HG03060 (cell line): ENCODE measurements at regions not wholly inside any gene's neighbourhood (a gene's known extent, or its start where the extent isn't known, plus 50 kb on each side); places are given as distances from the start of the nearest gene placed in this dataset.

Source experiments
- ATAC-seq: cut with Tn5 transposase; IDR thresholded peaks from one replicate; pipeline ENCODE4 v1.9.1; 2021; ENCODE audit warnings: low read depth, moderate number of reproducible peaks; ENCODE audit not compliant: unreplicated experiment

DNA sequence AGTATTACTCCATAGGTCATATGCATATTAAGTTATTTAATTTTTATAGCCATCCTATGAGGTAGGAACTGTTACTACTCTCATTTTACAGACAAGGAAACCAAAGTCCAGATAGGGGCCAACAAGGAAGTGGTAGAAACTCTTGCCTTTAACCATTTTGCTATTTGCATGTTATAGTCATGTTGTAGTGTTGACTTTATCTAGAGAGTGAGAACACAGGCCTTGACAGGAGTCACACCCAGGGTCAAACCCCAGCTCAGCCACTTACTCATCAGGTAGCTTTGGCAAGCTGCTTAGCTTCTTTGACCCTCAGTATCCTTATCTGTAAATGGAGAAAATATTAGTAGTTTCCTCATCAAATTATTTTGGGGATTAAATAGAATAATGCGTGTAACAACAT lies 156.2 kb downstream of the CAND1 start:
- ATAC-seq, result no peak

DNA sequence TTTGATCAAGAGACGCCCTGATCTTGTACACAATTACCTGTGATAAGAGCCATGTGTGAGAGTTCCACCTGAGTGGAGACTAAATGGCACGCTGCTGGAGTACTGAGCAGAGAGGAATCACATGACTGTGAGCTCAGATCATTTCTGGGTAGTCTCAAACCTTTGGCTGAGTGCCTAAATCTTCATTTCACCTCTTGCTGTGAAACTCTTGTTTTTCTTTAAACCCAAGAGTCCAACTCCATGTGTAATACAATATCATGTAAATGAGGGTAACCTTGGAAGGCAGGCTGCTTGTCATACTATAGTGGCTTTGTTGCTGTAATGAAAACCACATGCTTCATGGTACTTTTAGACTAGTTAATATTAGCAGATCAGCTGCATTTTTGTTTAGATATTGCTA lies 156.9 kb downstream of the CAND1 start:
- ATAC-seq, result no peak

DNA sequence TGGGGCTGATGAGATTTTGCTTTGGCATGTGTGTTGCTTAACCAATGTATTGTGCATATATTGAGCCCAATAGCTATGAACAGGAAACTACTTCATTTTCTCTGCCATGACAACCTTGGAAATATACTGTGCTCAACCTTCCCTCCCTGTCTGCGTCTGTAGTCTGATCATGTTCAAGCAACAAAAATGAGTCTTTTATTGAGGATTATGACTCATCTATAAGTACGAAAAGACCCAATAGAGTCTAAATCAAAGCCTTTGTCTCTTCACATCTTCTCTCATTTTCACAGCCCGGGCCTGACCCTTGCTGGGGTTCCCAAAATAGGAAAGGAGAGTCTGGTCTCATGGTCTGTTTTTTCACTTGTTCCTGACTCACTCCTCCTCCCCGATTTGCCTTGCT lies 158.2 kb downstream of the CAND1 start:
- no peak for ATAC-seq

DNA sequence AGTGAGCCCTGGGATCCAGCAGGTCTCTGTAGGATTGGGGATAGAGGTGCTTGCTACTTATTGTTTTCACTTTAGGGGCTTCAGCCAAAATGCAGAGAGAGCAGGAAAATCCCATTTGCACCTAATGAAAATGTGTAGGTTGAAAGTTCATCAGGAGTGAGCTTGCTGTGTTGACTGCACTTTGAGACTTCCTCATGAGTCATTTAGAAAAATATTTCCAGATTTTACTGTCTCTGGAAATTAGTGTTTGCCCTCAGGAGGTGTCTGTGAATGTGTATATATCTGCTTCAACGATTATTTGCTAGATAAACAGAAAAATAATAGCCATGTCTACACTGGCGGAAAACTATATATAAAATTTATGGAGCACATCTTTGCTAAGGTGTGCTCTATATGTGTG lies 159.3 kb downstream of the CAND1 start:
- ATAC-seq, result no peak

DNA sequence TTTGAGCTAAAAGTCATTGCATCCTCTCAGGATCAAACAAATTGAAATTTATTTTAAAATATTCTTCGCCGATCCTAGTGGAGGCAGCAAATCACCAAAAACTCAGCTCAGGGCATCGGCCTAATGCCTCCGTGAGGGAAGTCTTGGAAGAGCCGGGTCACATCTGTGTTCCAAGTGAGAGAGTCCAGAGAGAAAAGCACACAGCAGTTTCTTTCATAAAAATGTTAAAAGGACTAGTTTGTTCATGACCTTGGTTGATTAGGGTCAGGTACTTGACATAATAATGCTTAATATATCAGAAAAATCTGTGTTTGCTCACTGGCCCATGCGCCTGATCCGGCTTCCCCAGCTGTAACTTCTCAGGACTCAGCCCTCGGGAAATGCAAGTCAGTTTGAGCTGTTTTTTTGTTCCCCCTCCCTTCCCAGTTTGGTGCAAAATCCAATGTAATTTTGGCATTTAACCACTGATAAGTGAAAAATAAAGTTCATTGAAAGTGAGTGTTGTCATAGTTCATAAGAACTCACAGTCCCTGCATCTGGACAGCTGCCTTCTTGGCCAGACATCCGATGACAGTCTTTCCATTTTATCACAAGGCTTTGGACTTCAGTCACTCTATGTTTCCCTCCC lies 161.7 kb downstream of the CAND1 start:
- ATAC-seq, result no peak

DNA sequence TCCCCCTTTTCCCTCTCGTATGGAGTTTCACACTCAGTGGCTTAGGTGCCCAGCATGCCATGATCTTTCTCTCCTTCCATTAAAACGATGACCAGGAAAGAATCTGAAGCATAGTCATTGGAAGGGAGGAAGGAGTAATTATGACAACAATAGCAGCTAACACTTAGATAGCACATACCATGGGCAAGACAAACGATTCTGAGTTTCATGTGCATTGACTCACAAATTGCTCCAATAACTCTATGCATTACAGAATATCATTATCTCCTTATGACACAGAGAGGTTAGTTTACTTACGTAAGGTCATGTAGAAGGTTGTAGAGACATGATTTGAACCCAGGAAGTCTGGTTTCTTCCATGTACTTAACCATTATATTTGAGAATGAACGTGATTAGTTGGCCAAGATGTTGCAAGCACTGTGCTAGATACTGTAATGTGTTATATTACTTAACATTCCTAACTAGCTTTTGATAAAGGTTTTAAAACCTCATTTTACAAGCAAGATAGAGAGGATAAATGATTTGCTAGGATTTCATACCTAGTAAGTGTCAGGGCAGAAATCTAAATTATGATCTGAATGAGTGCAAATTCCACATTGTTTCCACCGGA lies 162.4 kb downstream of the CAND1 start:
- no peak for ATAC-seq

DNA sequence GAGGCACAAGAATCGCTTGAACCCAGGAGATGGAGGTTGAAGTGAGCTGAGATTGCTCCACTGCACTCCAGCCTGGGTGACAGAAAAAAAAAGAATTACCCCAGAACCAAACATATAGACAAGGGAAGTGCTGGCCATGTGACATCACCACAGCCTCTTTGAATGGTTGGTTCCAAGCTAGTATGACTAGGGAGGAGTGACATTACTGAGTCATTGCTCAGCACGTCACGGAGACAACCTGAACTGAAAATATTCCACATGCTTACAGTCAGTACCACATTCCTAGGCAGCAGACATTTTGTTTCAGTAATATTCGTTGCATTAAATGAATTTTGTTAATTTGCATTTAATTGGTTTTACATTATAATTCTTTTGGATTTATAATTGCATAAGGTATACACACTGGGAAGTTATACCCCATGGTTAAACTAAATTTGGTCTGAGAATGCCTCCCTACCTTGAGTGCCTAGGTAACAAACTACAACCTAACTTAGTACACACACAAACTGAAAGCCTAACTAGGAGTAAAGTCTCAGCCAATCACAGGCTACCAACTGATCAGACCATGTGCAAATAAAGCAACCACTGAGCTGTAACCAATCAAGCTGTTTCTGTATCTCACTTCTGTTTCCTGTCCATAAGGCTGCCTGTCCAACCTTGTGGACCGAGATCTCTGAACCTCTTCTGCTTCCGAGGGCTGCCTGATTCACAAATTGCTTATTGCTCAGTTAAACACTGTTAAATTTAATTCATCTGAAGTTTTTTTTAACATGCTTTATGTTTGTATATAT lies 164.4 kb downstream of the CAND1 start:
- ATAC-seq, result peak; percentile 82

DNA sequence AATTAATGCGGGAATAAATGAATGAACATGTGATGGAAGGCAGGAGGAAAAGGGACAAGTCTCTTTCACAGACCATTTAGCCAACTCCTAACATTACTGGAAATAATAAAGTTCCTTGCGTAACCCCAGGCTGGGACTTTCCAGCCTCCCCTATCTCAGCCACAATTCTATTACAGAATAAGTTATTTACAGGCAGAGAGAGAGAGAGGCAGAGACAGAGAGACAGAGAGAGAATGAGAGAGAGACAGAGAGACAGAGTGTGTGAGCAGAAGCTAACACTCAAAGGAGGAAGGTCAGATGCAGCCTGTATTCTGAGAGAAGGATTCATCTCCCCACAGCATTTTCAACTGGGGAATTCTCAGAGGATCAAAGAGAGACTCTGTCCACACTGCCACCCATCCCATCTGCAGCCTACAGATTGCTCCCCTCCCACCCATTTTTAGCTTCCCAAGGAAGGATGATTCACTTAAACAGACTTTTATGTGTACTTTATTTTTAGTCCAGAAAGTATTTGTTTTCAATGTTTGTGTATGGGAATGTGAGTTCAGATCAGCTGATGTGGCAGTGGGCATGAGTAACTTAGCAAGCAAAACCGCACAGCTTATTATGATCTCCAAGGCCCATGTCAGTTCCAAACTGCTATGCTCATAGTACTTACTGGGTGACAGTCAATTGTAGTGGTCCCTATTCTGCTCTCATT lies 165.7 kb downstream of the CAND1 start:
- ATAC-seq, result no peak

DNA sequence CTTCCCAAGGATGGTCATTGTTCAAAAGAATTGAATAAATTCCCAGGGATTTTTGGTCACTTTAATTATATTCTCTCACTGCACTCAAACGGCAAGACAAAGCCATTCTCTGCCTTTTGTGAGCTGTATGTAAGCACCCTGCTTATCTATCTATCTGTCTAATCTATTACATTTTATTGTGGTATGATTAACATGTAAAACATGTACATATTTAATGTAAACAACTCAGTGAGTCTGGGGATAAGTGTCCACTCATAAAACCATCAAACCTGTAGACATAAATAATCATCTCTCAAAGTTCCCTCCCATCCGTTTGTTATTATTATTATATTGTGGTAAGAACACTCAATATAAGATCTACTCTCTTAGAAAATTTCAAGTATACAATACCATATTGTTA lies 167.1 kb downstream of the CAND1 start:
- ATAC-seq, result no peak

DNA sequence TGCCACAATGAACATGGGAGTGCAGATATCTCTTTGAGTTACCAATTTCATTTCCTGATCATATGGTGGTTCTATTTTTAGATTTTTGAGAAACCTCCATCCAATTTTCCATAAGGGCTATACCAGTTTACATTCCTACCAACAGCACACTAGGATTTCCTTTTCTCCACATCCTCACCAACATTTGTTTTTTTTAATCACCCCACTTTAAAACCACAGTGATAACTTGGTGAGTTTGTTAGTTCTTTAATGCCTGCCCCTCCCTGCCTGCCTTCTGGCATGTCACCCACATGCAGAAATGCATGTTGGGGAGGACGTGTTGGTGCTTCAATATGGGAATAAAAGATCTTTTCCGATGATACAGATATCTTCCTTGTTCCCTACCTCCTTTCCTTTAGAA lies 167.9 kb downstream of the CAND1 start:
- no peak for ATAC-seq

DNA sequence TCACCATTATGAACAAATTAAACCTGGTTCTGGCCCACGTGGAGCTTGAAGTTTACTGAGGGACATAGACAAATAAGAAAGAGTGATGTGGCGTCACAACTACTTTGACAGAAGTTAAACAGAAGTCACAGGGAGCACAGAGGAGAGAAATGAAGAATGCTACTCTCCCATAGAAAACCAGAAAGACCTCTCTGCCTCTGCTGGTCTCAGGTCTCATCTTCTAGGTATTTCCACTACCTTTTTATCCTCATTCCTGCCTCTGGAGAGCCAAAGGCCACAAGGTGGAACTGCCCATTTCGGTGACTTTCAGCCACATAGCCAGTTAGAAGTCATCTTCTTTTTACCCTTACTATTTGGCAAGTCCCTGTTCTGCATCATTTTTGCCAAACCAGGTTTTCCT lies 170.5 kb downstream of the CAND1 start:
- no peak for ATAC-seq

DNA sequence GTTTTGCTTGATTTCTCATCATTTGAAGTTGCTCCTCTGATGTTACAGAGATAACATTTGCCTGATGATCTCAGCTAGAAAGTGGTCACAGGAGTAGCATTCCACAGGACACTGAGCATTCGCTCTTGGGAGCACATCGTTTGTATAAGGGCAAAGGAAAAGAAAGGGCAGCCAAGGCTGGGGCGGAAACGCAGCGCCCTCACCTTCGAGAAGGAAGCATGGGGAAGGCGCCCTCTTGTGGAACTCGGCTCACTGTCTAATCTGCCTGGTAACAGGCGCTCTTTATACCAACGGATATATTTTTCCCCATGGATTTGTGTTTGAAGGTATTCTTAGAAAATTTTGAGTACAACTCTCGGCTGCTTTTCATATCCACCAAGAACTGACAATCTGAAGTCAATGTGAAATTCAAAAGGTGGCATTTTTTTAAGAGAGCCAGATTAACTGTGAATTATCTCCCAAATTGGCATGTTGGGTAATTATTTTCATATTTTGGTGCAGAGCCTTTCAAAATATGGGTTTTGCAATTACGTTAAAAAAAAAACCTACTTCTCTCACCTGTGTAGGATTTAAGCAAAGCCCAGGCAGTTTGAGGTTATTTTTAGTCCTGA lies 172.7 kb downstream of the CAND1 start:
- no peak for ATAC-seq

DNA sequence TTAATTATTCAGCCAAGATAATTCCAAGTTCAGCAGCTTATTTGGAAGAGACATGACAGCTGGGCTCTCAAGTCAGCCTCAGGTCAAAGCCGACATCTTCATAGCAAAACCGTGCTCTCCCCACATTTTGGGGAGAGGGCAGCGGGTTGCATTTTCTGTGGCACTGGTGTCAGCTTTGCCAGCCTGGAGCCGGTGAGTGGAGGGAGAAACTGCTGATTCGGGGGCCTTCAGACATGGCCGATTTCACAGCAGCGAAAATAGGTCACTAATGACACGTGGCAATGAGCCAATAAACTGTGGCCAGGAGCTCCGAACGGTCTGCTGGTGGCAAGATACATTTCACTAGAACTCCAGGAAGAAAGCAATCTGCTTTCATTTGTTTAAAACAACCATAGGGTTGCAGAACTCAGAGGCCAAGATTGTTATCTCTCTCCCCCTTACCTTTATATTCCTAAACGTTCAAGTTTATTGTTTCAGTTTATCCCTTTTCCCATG lies 173.2 kb downstream of the CAND1 start:
- ATAC-seq, result no peak

DNA sequence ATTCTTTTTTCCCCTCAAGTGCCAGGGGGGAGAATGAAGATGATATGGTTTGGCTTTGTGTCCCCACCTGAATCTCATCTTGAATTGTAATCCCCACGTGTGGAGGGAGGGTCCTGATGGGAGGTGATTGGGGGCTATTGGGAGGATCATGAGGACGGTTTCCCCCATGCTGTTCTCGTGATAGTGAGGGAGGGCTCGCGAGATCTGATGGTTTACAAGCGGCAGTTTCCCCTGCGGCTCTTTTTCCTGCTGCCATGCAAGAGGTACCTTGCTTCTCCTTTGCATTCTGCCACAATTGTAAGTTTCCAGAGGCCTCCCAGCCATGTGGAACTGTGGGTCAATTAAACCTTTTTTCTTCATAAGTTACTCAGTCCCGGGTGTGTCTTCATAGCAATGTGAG lies 173.7 kb downstream of the CAND1 start:
- ATAC-seq, result no peak

DNA sequence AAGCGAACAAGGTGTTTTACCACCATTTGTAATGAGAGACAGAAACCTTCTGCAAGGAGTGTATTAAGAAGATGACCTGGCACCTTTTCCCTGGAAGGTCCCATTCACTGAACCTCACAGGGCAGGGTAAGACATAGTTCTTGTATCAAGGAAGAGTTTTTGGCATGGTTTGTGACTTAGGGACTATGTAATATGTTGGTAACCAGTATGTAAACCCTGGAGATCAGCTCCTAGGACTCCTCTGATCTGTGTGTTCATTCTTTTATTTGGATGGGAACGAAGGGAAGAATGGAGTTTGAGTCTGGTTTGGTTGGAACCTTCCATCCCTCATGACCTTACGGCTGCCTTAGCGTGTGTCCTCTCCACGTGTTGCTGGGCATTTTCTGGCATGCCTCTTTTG lies 175.4 kb downstream of the CAND1 start:
- no peak for ATAC-seq

DNA sequence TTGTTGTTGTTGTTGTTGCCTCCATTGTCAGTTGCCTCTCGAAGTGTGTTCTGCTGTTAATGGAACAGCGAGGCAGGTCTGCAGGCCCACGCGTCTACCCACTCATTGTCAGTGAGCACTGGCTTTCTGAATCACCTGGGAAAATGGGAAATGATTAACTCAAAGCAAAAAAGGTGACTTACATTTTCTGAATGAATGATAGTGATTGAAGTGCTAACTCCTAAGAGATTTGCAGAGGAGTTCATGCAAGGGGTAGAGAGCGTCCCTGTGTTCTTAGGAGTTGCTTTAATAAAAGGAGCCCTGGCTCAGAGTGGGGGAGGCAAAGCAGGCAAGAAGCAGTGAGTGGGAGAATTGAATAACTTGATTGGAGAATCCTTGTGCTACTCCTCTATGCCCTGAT lies 177.6 kb downstream of the CAND1 start:
- ATAC-seq, result no peak

DNA sequence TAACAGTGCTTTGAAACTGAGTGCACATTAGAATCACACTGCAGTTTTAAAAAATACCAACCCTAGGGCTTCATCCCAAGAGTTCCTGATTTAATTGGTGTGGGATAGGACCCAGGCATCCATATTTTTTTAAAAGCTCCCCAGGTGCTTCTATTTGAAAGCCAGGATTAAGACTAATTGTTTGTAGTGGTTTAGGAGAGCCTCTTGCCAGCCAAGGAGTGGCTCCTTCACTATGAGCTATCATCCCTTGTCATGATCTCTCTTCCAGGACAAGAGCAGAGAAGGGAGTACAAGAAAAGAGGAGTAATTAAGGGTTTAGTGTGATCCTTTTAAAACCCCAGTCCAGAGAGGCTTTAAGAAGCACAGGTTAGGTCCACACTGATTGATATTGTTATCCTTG lies 178.0 kb downstream of the CAND1 start:
- ATAC-seq, result no peak

DNA sequence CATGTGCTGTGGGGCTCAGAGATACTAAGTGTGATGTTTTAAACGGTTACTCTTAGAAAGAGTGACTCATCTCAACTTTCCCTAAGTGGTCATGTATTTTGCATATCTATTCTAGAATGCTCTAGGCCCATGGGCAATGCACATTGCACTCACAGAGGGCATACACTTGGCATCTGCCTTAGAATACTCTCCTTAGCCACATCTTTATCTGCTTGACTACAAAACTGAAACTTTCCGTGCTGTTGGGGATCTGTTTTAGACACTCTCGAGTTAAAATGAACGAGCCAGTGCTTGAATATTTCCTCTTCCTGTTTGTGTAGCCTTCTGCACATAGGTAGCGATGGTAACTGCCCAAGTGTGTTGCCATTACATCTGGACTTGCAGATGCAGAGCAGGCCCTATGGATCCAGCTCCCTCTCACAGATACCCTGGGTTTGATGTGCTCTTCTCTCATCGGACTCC lies 180.5 kb downstream of the CAND1 start:
- peak; percentile 85 for ATAC-seq

DNA sequence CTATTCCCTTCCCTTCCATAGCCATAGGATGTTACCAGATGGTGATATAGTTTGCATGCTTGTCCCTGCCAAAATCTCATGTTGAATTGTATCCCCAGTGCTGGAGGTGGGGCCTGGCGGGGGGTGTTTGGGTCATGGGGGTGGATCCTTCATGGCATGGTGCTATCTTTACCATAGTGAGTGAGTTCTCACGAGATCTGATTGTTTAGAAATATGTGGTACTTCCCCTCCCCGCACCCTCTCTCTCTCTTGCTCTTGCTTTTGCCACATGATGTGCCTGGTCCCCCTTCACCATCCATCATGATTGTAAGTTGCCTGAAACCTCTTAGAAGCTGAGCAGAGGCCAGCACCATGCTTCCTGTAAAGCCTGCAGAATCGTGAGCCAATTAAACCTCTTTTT lies 181.3 kb downstream of the CAND1 start:
- no peak for ATAC-seq

DNA sequence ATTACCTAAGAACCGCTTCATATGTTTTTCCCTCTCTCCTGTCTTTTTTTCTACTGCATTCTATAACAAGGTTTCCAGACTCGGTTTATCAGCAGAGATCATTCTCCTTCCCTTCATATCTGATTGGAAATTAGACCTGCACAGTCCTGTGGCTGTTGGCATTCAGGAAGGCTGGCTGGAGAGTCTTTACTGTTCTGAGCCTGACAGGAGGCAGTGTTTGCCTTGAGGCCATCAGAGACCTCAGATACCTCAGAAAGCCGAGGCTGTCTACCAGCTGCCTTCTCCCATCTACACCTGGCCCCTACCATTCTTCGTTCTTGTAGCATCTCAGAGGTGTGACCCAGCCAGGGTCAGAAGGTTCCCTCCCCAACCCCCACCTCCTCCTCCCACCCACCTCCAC lies 182.0 kb downstream of the CAND1 start:
- no peak for ATAC-seq
